Activated naive CD4-positive, alpha-beta T cell treated with anti-CD3 and anti-CD28 coated beads for 36 hours (primary cell): ENCODE measurements at regions not wholly inside any gene's neighbourhood (a gene's known extent, or its start where the extent isn't known, plus 50 kb on each side); places are given as distances from the start of the nearest gene placed in this dataset.

Experiments
- CTCF ChIA-PET: fragments of 350-600 bp; sonication (Branson Sonifier 250); formaldehyde crosslinking; loops from one replicate; lab custom pipeline; 2021; ENCODE audit warnings: antibody characterized with exemption; lab: Charles Lee
- DNase-seq: peaks from one replicate; pipeline ENCODE4 v3.0.0-alpha.2; 2020
- H3K27ac Mint-ChIP-seq: one replicate; pipeline ENCODE4 v1.8.0; 2021; ENCODE audit warnings: mild to moderate bottlenecking, mixed read lengths
- H3K27me3 Mint-ChIP-seq: one replicate; pipeline ENCODE4 v1.8.0; 2021; ENCODE audit warnings: low read depth, mixed read lengths
- H3K36me3 Mint-ChIP-seq: one replicate; pipeline ENCODE4 v1.8.0; 2021; ENCODE audit warnings: low read depth, mixed read lengths
- H3K4me1 Mint-ChIP-seq: one replicate; pipeline ENCODE4 v1.8.0; 2021; ENCODE audit warnings: low read depth, mixed read lengths
- H3K4me3 Mint-ChIP-seq: one replicate; pipeline ENCODE4 v1.8.0; 2021; ENCODE audit warnings: mild to moderate bottlenecking, moderate library complexity, mixed read lengths
- H3K9me3 Mint-ChIP-seq: one replicate; pipeline ENCODE4 v1.8.0; 2021; ENCODE audit warnings: mixed read lengths
- intact Hi-C: fragments of 100-400 bp; cut with micrococcal nuclease; formaldehyde crosslinking; loops from one replicate; pipeline ENCODE4 v1.15.1; 2023

DNA sequence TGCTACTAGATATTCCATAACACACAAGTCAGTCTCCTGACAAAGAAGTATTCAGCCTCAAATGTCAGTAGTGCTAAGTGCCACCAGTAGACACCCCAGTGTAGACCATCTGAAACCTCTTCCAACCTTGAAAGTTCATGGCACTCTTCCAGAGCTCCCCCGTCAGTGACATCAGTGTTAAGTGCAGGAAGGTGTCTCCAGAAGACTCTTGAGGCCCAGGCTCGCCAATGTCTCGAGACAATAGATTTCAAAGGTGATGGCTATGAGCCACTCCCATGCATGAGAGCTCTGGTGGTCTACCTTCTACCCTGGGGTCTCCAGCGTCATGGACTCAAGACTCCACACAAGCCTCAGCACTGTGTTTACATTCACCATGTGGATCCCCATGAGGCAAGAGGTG, 183.8 kb downstream of the SMAD2 start:
- H3K4me3 Mint-ChIP-seq = no peak overlapping the region
- no peak overlapping the region for H3K27ac Mint-ChIP-seq
- CTCF ChIA-PET = interaction anchor here (1.5 to 3.0 kb wide), 2 partner anchors 8 to 531 kb away, joined by 5 to 22 read pairs; no protein-coding TSS in a partner anchor
- no peaks in the 10 kb centered on the region for H3K9me3 Mint-ChIP-seq
- H3K4me1 Mint-ChIP-seq = no peaks in the 10 kb centered on the region
- peaks cover 7% of the 10 kb centered on the region for H3K27me3 Mint-ChIP-seq
- no peak for DNase-seq
- intact Hi-C loops = no loop called here
- no peaks in the 10 kb centered on the region for H3K36me3 Mint-ChIP-seq

DNA sequence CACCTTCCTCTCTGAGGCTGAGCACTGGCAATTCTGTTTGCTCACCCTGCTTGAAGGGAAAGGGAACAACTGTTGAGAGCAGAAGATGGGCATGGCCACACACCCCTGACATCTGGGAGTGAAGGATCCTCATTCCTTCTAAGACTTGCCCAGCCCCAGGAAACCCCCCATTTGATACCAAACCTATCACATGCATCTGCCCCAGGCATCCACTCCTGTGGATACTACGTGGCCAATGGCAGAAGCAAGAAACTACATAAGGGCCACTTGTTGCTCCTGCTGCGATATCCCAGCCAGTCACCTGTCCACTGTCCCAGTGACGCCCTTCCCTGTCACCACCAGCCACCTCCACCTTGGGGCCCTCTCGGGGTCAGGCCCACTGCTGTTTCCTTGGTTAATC, 185.2 kb downstream of the SMAD2 start:
- intact Hi-C loops = no loop called here
- Mint-ChIP-seq H3K4me1 (no peaks in the 10 kb centered on the region), H3K27ac (no peak overlapping the region), H3K4me3 (no peak overlapping the region), H3K36me3 (no peaks in the 10 kb centered on the region), H3K27me3 (peaks cover 7% of the 10 kb centered on the region), H3K9me3 (no peaks in the 10 kb centered on the region)
- DNase-seq = no peak
- CTCF ChIA-PET = interaction anchor here (0.8 to 1.5 kb wide), 2 partner anchors 9 to 369 kb away, joined by 3 to 5 read pairs; no protein-coding TSS in a partner anchor

DNA sequence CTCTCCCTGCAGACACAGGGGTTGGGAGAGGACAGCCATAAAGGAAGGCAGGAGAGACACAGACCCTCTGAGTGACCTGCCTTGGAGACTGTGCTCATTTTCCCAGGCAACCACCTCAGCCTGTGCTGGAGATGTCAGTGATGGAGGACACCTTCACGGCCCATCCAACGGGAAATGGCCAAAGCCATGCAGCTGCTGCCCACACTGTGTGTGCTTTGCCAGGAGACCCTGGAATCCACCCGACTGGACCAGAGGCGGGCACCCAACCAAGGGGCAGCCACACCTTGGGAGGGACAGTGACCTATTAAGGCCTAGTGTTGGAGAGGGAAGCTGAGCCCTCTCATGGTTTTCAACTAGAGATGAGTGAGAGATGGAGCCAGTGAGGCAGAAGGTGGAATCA, 192.5 kb downstream of the SMAD2 start:
- no peak overlapping the region for H3K27ac Mint-ChIP-seq
- no peaks in the 10 kb centered on the region for H3K36me3 Mint-ChIP-seq
- H3K4me1 Mint-ChIP-seq = no peaks in the 10 kb centered on the region
- peaks cover 4% of the 10 kb centered on the region for H3K9me3 Mint-ChIP-seq
- no peak overlapping the region for H3K4me3 Mint-ChIP-seq
- CTCF ChIA-PET = interaction anchor here (3.1 kb wide), 1 partner anchor 18 kb away, joined by 7 read pairs; no protein-coding TSS in a partner anchor
- H3K27me3 Mint-ChIP-seq = peaks cover 32% of the 10 kb centered on the region
- no peak for DNase-seq
- intact Hi-C loops = no loop called here

GRCh38 chr18:47737198-47737830, 193.1 kb downstream of the SMAD2 start:
- intact Hi-C loops = no loop called here
- Mint-ChIP-seq H3K36me3 (no peaks in the 10 kb centered on the region), H3K4me1 (no peaks in the 10 kb centered on the region), H3K27me3 (peaks cover 32% of the 10 kb centered on the region), H3K9me3 (peaks cover 4% of the 10 kb centered on the region), H3K4me3 (no peak overlapping the region), H3K27ac (no peak overlapping the region)
- no peak for DNase-seq
- CTCF ChIA-PET = interaction anchor here (3.1 kb wide), 1 partner anchor 18 kb away, joined by 7 read pairs; no protein-coding TSS in a partner anchor

GRCh38 chr18:47736376-47737140, 193.9 kb downstream of the SMAD2 start:
- intact Hi-C loops = no loop called here
- Mint-ChIP-seq H3K4me1 (no peaks in the 10 kb centered on the region), H3K27ac (no peak overlapping the region), H3K27me3 (peaks cover 32% of the 10 kb centered on the region), H3K4me3 (no peak overlapping the region), H3K9me3 (peaks cover 4% of the 10 kb centered on the region), H3K36me3 (no peaks in the 10 kb centered on the region)
- no peak for DNase-seq
- CTCF ChIA-PET = interaction anchor here (3.1 kb wide), 1 partner anchor 19 kb away, joined by 7 read pairs; no protein-coding TSS in a partner anchor

- H3K4me3 Mint-ChIP-seq = no peak overlapping the region
- peaks cover 32% of the 10 kb centered on the region for H3K27me3 Mint-ChIP-seq
- no peak overlapping the region for H3K27ac Mint-ChIP-seq
- intact Hi-C loops = no loop called here
- peaks cover 4% of the 10 kb centered on the region for H3K9me3 Mint-ChIP-seq
- no peak for DNase-seq
- H3K4me1 Mint-ChIP-seq = no peaks in the 10 kb centered on the region
- H3K36me3 Mint-ChIP-seq = no peaks in the 10 kb centered on the region
- CTCF ChIA-PET = no interaction called here
Measured at GRCh38 chr18:47735041-47735702, 195.3 kb downstream of the SMAD2 start.

- intact Hi-C loops = no loop called here
- Mint-ChIP-seq H3K27ac (no peak overlapping the region), H3K4me3 (no peak overlapping the region), H3K9me3 (no peaks in the 10 kb centered on the region), H3K36me3 (no peaks in the 10 kb centered on the region), H3K4me1 (no peaks in the 10 kb centered on the region), H3K27me3 (peaks cover 23% of the 10 kb centered on the region)
- no peak for DNase-seq
- CTCF ChIA-PET = no interaction called here
Measured at GRCh38 chr18:47731276-47731675, 199.2 kb downstream of the SMAD2 start.

DNA sequence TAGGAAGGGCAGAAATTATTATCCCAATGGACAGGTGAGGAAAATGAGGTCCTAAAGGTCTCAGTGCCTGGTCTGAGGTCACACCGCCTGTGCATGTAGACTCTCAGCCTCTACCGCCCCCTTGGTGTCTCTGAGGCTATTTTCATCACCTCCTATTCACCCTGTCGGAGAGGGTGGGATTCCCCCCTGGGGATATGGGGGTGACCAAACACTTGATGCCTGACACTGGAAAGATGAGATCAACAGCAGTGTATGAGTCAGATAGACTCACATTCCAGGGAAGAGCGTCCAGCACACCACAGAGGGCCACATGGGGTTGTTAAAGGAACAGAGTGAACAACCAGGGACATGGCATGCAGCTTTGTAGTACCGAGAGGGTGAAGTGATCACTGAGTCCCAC, 199.7 kb downstream of the SMAD2 start:
- Mint-ChIP-seq H3K4me3 (no peak overlapping the region), H3K27ac (no peak overlapping the region), H3K4me1 (no peaks in the 10 kb centered on the region), H3K27me3 (peaks cover 20% of the 10 kb centered on the region), H3K9me3 (no peaks in the 10 kb centered on the region), H3K36me3 (no peaks in the 10 kb centered on the region)
- CTCF ChIA-PET = no interaction called here
- intact Hi-C loops = no loop called here
- DNase-seq = no peak

- no peak for DNase-seq
- H3K9me3 Mint-ChIP-seq = no peaks in the 10 kb centered on the region
- no peaks in the 10 kb centered on the region for H3K36me3 Mint-ChIP-seq
- peaks cover 13% of the 10 kb centered on the region for H3K27me3 Mint-ChIP-seq
- CTCF ChIA-PET = no interaction called here
- H3K27ac Mint-ChIP-seq = no peak overlapping the region
- intact Hi-C loops = no loop called here
- H3K4me1 Mint-ChIP-seq = no peaks in the 10 kb centered on the region
- H3K4me3 Mint-ChIP-seq = no peak overlapping the region
Measured at GRCh38 chr18:47729356-47729755, 201.1 kb downstream of the SMAD2 start.

- intact Hi-C loops = no loop called here
- peaks cover 11% of the 10 kb centered on the region for H3K27me3 Mint-ChIP-seq
- H3K27ac Mint-ChIP-seq = no peak overlapping the region
- H3K9me3 Mint-ChIP-seq = no peaks in the 10 kb centered on the region
- H3K36me3 Mint-ChIP-seq = no peaks in the 10 kb centered on the region
- H3K4me3 Mint-ChIP-seq = no peak overlapping the region
- DNase-seq = no peak
- no peaks in the 10 kb centered on the region for H3K4me1 Mint-ChIP-seq
- CTCF ChIA-PET = no interaction called here
Measured at GRCh38 chr18:47728921-47729320, 201.5 kb downstream of the SMAD2 start.

- no peak overlapping the region for H3K4me3 Mint-ChIP-seq
- DNase-seq = no peak
- CTCF ChIA-PET = no interaction called here
- peaks cover 5% of the 10 kb centered on the region for H3K27me3 Mint-ChIP-seq
- H3K27ac Mint-ChIP-seq = no peak overlapping the region
- intact Hi-C loops = no loop called here
- H3K9me3 Mint-ChIP-seq = no peaks in the 10 kb centered on the region
- H3K4me1 Mint-ChIP-seq = no peaks in the 10 kb centered on the region
- H3K36me3 Mint-ChIP-seq = no peaks in the 10 kb centered on the region
Measured at GRCh38 chr18:47727409-47727808, 203.1 kb downstream of the SMAD2 start.

DNA sequence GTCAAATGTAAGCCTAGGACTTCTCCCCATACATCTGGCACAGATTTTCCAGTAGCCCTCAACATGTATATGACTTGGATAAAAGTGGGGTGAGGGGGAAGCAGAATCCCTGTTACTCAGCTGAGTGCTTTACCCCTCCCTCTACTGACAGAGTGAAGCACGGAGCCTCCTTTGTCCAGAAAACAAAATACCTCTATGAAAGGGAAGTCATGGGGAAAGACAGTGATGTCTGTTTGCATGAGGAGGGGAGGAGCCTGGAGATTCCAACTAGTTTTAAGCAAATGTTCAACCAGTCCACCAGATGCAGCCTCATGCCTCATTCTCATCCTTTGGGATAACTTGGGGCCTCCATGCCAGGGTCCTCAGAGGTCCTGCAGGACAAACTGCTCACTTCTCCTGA, 203.9 kb downstream of the SMAD2 start:
- Mint-ChIP-seq H3K4me1 (no peaks in the 10 kb centered on the region), H3K4me3 (no peak overlapping the region), H3K9me3 (no peaks in the 10 kb centered on the region), H3K36me3 (no peaks in the 10 kb centered on the region), H3K27me3 (peaks cover 5% of the 10 kb centered on the region), H3K27ac (no peak overlapping the region)
- no peak for DNase-seq
- CTCF ChIA-PET = no interaction called here
- intact Hi-C loops = no loop called here
